ENCODE measurements at regions not wholly inside any gene's neighbourhood (a gene's known extent, or its start where the extent isn't known, plus 50 kb on each side); places are given as distances from the start of the nearest gene placed in this dataset.

GRCh38 chr1:208652296-208653160 is 408.3 kb upstream of the PLXNA2 start:
- WGBS, 2 experiments (ENCODE audit: low coverage in 1 of 2, low lambda C conversion rate in 2 of 2, missing lambda C conversion rate in 2 of 2) = 2 to 3% methylated on average over 8 of the region's 8 CpGs
- H2AFZ ChIP-seq = no peak overlapping the region; the same call in 1 of the 2 replicates
- H3K27me3 ChIP-seq (replicated peaks; ENCODE audit: insufficient read depth) = no peaks in the 10 kb centered on the region; the same call in 1 of the 2 replicates
- DNase-seq = peak; percentile 76
- no peak overlapping the region for H3K27ac ChIP-seq
- H3K9ac ChIP-seq = no peak overlapping the region
- H4K20me1 ChIP-seq (ENCODE audit: insufficient read depth) = no peaks in the 10 kb centered on the region
- H3K36me3 ChIP-seq (ENCODE audit: low read depth) = no peaks in the 10 kb centered on the region
- no peak overlapping the region for H3K4me2 ChIP-seq (ENCODE audit: unreplicated experiment)
- no peak overlapping the region for H3K4me3 ChIP-seq
- H3K9me2 ChIP-seq (ENCODE audit: insufficient read depth) = no peaks in the 10 kb centered on the region
- no peaks in the 10 kb centered on the region for H3K79me2 ChIP-seq (ENCODE audit: insufficient read depth)
- in situ Hi-C loops (cut with MboI) = no loop called here
- no peaks in the 10 kb centered on the region for H3K9me3 ChIP-seq (ENCODE audit: low read depth)
- TF ChIP-seq EZH2phosphoT487 (IDR thresholded peaks at IDR 0.05; ENCODE audit: insufficient read depth, low read depth) (no peak), EZH2 (IDR thresholded peaks at IDR 0.05; ENCODE audit: insufficient read depth, poor library complexity, severe bottlenecking) (no peak)
- H3F3A ChIP-seq (ENCODE audit: insufficient read depth) = no peaks in the 10 kb centered on the region
- H3K4me1 ChIP-seq (ENCODE audit: insufficient read depth) = no peaks in the 10 kb centered on the region

GRCh38 chr1:208653426-208653825 is 409.2 kb upstream of the PLXNA2 start:
- TF ChIP-seq EZH2 (IDR thresholded peaks at IDR 0.05; ENCODE audit: insufficient read depth, poor library complexity, severe bottlenecking) (no peak), EZH2phosphoT487 (IDR thresholded peaks at IDR 0.05; ENCODE audit: insufficient read depth, low read depth) (no peak)
- Histone ChIP-seq H4K20me1 (ENCODE audit: insufficient read depth) (no peaks in the 10 kb centered on the region), H3K4me1 (ENCODE audit: insufficient read depth) (no peaks in the 10 kb centered on the region), H3K9ac (no peak overlapping the region), H3F3A (ENCODE audit: insufficient read depth) (no peaks in the 10 kb centered on the region), H3K9me2 (ENCODE audit: insufficient read depth) (no peaks in the 10 kb centered on the region), H3K9me3 (ENCODE audit: low read depth) (no peaks in the 10 kb centered on the region), H3K27ac (no peak overlapping the region), H3K27me3 (replicated peaks; ENCODE audit: insufficient read depth) (no peaks in the 10 kb centered on the region; the same call in 1 of the 2 replicates), H3K4me3 (no peak overlapping the region), H2AFZ (no peak overlapping the region), H3K36me3 (ENCODE audit: low read depth) (no peaks in the 10 kb centered on the region), H3K79me2 (ENCODE audit: insufficient read depth) (no peaks in the 10 kb centered on the region), H3K4me2 (ENCODE audit: unreplicated experiment) (no peak overlapping the region)
- in situ Hi-C loops (cut with MboI) = no loop called here
- WGBS, 2 experiments (ENCODE audit: low coverage in 1 of 2, low lambda C conversion rate in 2 of 2, missing lambda C conversion rate in 2 of 2) = 49 to 51% methylated on average over 4 of the region's 4 CpGs
- DNase-seq = no peak

- H3K27ac ChIP-seq = no peak overlapping the region
- H3K36me3 ChIP-seq (ENCODE audit: low read depth) = no peaks in the 10 kb centered on the region
- no peak overlapping the region for H3K4me2 ChIP-seq (ENCODE audit: unreplicated experiment)
- no peaks in the 10 kb centered on the region for H4K20me1 ChIP-seq (ENCODE audit: insufficient read depth)
- no peak overlapping the region for H3K9ac ChIP-seq
- no peaks in the 10 kb centered on the region for H3F3A ChIP-seq (ENCODE audit: insufficient read depth)
- no peaks in the 10 kb centered on the region for H3K9me2 ChIP-seq (ENCODE audit: insufficient read depth)
- H3K4me3 ChIP-seq = no peak overlapping the region
- no peaks in the 10 kb centered on the region for H3K79me2 ChIP-seq (ENCODE audit: insufficient read depth)
- TF ChIP-seq EZH2 (IDR thresholded peaks at IDR 0.05; ENCODE audit: insufficient read depth, poor library complexity, severe bottlenecking) = no peak
- no peak for TF ChIP-seq EZH2phosphoT487 (IDR thresholded peaks at IDR 0.05; ENCODE audit: insufficient read depth, low read depth)
- in situ Hi-C loops (cut with MboI) = no loop called here
- H2AFZ ChIP-seq = no peak overlapping the region
- no peaks in the 10 kb centered on the region for H3K9me3 ChIP-seq (ENCODE audit: low read depth)
- H3K27me3 ChIP-seq (replicated peaks; ENCODE audit: insufficient read depth) = no peaks in the 10 kb centered on the region; the same call in 1 of the 2 replicates
- peak; percentile 53 for DNase-seq
- WGBS, 2 experiments (ENCODE audit: low coverage in 1 of 2, low lambda C conversion rate in 2 of 2, missing lambda C conversion rate in 2 of 2) = 26 to 30% methylated on average over 3 of the region's 3 CpGs
- H3K4me1 ChIP-seq (ENCODE audit: insufficient read depth) = no peaks in the 10 kb centered on the region
These were observed 410.1 kb upstream of the PLXNA2 start for GRCh38 chr1:208654241-208654640.

GRCh38 chr1:208665936-208666335 is 421.8 kb upstream of the PLXNA2 start:
- Histone ChIP-seq H3K27ac (no peak overlapping the region), H4K20me1 (ENCODE audit: insufficient read depth) (no peaks in the 10 kb centered on the region), H2AFZ (no peak overlapping the region), H3K79me2 (ENCODE audit: insufficient read depth) (no peaks in the 10 kb centered on the region), H3K9ac (no peak overlapping the region), H3K36me3 (ENCODE audit: low read depth) (no peaks in the 10 kb centered on the region), H3F3A (ENCODE audit: insufficient read depth) (no peaks in the 10 kb centered on the region), H3K4me3 (no peak overlapping the region), H3K9me2 (ENCODE audit: insufficient read depth) (no peaks in the 10 kb centered on the region), H3K27me3 (replicated peaks; ENCODE audit: insufficient read depth) (no peaks in the 10 kb centered on the region), H3K4me1 (ENCODE audit: insufficient read depth) (no peaks in the 10 kb centered on the region), H3K4me2 (ENCODE audit: unreplicated experiment) (no peak overlapping the region), H3K9me3 (ENCODE audit: low read depth) (no peaks in the 10 kb centered on the region)
- no peak for TF ChIP-seq EZH2 (IDR thresholded peaks at IDR 0.05; ENCODE audit: insufficient read depth, poor library complexity, severe bottlenecking)
- TF ChIP-seq EZH2phosphoT487 (IDR thresholded peaks at IDR 0.05; ENCODE audit: insufficient read depth, low read depth) = no peak
- WGBS, 2 experiments (ENCODE audit: low coverage in 1 of 2, low lambda C conversion rate in 2 of 2, missing lambda C conversion rate in 2 of 2) = 25% methylated on average over 4 of the region's 4 CpGs
- no peak for DNase-seq
- in situ Hi-C loops (cut with MboI) = no loop called here
